ENCODE measurements at regions not wholly inside any gene's neighbourhood (a gene's known extent, or its start where the extent isn't known, plus 50 kb on each side); places are given as distances from the start of the nearest gene placed in this dataset.

DNA sequence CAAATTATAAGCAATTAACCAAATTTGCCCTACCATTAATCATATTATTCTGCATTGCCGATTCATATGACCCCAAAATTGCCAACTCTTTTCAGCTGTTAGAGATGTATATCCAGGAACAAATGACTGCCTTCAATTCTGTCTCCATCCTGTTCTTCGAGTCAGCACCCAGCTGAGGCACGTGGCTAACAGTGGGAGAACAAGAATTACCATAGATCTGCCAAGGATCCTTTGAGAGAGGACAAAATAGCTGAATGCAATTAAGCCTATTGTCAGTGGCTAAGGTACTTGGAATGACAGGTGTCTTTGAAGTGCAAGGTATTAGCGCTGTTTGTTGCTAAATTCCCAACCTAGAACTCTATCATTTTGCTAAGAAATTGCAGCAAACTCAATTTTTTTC is 426.1 kb downstream of the TSHZ3 start:
- intact Hi-C loops (cut with DNase I) = no loop called here
- Histone ChIP-seq H3K27me3 (replicated peaks; ENCODE audit: insufficient read depth) (no peaks in the 10 kb centered on the region), H3K4me1 (replicated peaks) (no peaks in the 10 kb centered on the region), H3K4me3 (no peak overlapping the region), H3K9me3 (no peaks in the 10 kb centered on the region), H3K27ac (no peak overlapping the region), H3K36me3 (no peaks in the 10 kb centered on the region)
- no peak for DNase-seq (ENCODE audit: low spot score)
- WGBS = 71% methylated on average over 4 of the region's 4 CpGs
- TF ChIP-seq POLR2AphosphoS5 (IDR thresholded peaks at IDR 0.05) (no peak), CTCF (IDR thresholded peaks at IDR 0.05) (no peak), POLR2A (IDR thresholded peaks at IDR 0.05) (no peak)

DNA sequence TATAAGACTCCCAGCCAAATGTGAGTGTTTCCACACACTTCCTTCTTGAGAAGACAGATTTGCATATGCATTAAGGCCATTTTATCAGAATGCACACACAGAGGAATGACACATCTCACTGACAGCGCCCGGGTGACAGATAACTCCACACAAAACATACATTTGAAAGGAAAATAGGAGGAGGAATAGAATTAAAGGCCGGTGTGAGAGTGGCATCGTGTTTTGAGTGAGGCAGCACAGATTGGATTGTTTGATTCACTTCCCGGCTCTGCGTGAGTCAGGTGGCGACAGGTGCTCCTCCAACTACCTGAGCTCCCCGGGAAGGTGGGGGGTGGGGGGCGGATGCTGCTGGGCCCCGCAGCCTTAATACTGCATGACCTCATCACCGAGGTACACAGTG is 429.0 kb downstream of the TSHZ3 start:
- Histone ChIP-seq H3K36me3 (no peaks in the 10 kb centered on the region), H3K4me1 (replicated peaks) (no peaks in the 10 kb centered on the region), H3K9me3 (no peaks in the 10 kb centered on the region), H3K4me3 (no peak overlapping the region), H3K27ac (no peak overlapping the region), H3K27me3 (replicated peaks; ENCODE audit: insufficient read depth) (no peaks in the 10 kb centered on the region)
- no peak for TF ChIP-seq POLR2AphosphoS5 (IDR thresholded peaks at IDR 0.05)
- no peak for TF ChIP-seq CTCF (IDR thresholded peaks at IDR 0.05)
- TF ChIP-seq POLR2A (IDR thresholded peaks at IDR 0.05) = no peak
- intact Hi-C loops (cut with DNase I) = no loop called here
- DNase-seq (ENCODE audit: low spot score) = no peak
- 47% methylated on average over 11 of the region's 11 CpGs for WGBS

DNA sequence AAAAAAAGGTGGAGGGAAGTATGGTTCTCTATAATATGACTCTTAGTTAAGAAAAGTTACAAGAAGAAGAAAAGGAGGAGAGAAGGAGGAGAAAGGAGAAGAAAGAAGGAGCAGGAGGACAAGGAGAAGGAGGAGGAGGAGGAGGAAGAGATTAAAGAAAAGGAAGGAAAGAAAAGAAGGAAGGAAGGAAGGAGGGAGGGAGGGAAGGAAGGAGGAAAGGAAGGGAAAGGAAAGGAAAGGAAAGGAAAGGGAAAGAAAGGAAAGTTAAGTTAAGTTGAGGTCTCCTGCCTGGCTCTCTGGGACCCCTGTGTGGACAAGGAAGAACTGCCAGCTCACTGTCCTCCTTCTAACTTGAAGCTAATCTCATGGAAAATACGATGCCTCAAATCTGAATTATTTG is 429.5 kb downstream of the TSHZ3 start:
- H3K4me1 ChIP-seq (replicated peaks) = no peaks in the 10 kb centered on the region
- DNase-seq (ENCODE audit: low spot score) = no peak
- WGBS = 45% methylated on average over 1 of the region's 1 CpG
- TF ChIP-seq POLR2A (IDR thresholded peaks at IDR 0.05) (no peak), POLR2AphosphoS5 (IDR thresholded peaks at IDR 0.05) (no peak)
- no peak overlapping the region for H3K27ac ChIP-seq
- no peak overlapping the region for H3K4me3 ChIP-seq
- H3K9me3 ChIP-seq = no peaks in the 10 kb centered on the region
- H3K27me3 ChIP-seq (replicated peaks; ENCODE audit: insufficient read depth) = no peaks in the 10 kb centered on the region
- H3K36me3 ChIP-seq = no peaks in the 10 kb centered on the region
- intact Hi-C loops (cut with DNase I) = no loop called here

GRCh38 chr19:30916238-30916637 is 433.0 kb downstream of the TSHZ3 start:
- Histone ChIP-seq H3K9me3 (no peaks in the 10 kb centered on the region), H3K27me3 (replicated peaks; ENCODE audit: insufficient read depth) (no peaks in the 10 kb centered on the region), H3K4me1 (replicated peaks) (no peaks in the 10 kb centered on the region), H3K4me3 (no peak overlapping the region), H3K36me3 (no peaks in the 10 kb centered on the region), H3K27ac (no peak overlapping the region)
- TF ChIP-seq CTCF (IDR thresholded peaks at IDR 0.05) (no peak), POLR2AphosphoS5 (IDR thresholded peaks at IDR 0.05) (no peak), POLR2A (IDR thresholded peaks at IDR 0.05) (no peak)
- WGBS = 61% methylated on average over 9 of the region's 9 CpGs
- DNase-seq (ENCODE audit: low spot score) = no peak
- intact Hi-C loops (cut with DNase I) = no loop called here

DNA sequence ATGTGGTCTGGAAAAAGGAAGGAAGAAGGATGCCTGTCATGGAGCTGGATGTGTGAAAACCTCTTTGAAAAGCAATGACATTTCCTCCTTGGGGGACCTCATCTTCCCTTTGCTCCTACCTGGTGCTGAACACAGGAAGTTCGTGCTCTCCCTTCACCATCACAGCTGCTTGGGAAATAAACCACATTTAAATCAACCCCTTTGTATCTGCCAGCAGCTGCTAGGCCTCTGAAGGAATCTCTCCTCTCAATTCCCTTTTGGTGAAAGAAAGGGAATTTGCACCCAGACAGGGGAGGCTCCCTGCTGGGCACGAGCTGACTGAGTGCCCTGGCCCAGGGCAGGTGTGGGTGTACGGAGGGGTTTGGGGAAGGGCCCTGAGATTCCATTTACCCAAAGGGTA is 437.7 kb downstream of the TSHZ3 start:
- Histone ChIP-seq H3K27me3 (replicated peaks; ENCODE audit: insufficient read depth) (no peaks in the 10 kb centered on the region), H3K27ac (no peak overlapping the region), H3K4me1 (replicated peaks) (no peaks in the 10 kb centered on the region), H3K4me3 (no peak overlapping the region), H3K9me3 (no peaks in the 10 kb centered on the region), H3K36me3 (no peaks in the 10 kb centered on the region)
- no peak for TF ChIP-seq POLR2AphosphoS5 (IDR thresholded peaks at IDR 0.05)
- no peak for DNase-seq (ENCODE audit: low spot score)
- intact Hi-C loops (cut with DNase I) = no loop called here
- WGBS = 78% methylated on average over 3 of the region's 3 CpGs

- WGBS = 64% methylated on average over 16 of the region's 16 CpGs
- no peaks in the 10 kb centered on the region for H3K9me3 ChIP-seq
- TF ChIP-seq POLR2A (IDR thresholded peaks at IDR 0.05) (no peak), CTCF (IDR thresholded peaks at IDR 0.05) (no peak)
Measured at GRCh38 chr19:30910485-30911240, 438.6 kb downstream of the TSHZ3 start.

More at GRCh38 chr19:30910485-30911240, 438.6 kb downstream of the TSHZ3 start:
- H3K36me3 ChIP-seq = no peaks in the 10 kb centered on the region
- H3K4me1 ChIP-seq (replicated peaks) = no peaks in the 10 kb centered on the region
- H3K27ac ChIP-seq = no peak overlapping the region
- H3K27me3 ChIP-seq (replicated peaks; ENCODE audit: insufficient read depth) = no peaks in the 10 kb centered on the region
- DNase-seq (ENCODE audit: low spot score) = no peak
- intact Hi-C loops (cut with DNase I) = no loop called here
- no peak overlapping the region for H3K4me3 ChIP-seq

Data from prostate gland (tissue), 2 donors.